ENCODE measurements at regions not wholly inside any gene's neighbourhood (a gene's known extent, or its start where the extent isn't known, plus 50 kb on each side); places are given as distances from the start of the nearest gene placed in this dataset.

DNA sequence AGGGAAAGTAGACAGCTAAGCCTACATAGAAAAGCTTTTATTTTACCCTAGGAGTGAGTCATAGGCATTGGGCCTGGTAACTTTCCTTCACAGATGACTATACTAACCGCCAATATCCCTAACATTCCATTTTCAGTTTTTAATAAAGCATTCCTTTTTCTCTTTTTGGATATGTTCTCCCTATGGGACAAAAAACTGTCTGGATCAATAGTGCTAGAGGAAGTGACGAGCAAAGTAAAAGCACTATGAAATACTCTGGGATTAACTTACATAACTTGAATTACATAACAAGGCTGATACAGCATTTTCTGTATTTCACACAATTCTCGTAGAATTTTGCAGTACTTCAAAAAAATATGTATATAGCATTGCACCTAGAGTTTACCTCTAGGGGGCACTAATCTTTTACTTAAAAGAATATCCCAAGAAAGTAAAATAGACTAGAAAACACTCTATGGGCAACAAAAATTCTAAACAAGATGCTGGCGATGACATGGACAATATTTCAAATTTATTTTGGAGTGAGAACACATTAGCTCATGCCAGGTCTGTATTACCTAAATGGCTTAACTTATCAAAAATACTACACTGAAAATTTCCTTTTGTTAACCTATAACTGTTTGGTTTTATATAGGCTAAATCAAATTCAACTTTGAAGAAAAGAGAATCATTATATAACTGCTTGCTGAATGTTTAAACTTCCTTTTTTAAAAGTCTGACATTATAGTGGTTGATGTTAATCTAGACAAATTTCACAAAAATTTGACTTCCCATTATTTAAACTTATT is 66.3 kb upstream of the DST start:
- DNase-seq: peak; percentile 69

DNA sequence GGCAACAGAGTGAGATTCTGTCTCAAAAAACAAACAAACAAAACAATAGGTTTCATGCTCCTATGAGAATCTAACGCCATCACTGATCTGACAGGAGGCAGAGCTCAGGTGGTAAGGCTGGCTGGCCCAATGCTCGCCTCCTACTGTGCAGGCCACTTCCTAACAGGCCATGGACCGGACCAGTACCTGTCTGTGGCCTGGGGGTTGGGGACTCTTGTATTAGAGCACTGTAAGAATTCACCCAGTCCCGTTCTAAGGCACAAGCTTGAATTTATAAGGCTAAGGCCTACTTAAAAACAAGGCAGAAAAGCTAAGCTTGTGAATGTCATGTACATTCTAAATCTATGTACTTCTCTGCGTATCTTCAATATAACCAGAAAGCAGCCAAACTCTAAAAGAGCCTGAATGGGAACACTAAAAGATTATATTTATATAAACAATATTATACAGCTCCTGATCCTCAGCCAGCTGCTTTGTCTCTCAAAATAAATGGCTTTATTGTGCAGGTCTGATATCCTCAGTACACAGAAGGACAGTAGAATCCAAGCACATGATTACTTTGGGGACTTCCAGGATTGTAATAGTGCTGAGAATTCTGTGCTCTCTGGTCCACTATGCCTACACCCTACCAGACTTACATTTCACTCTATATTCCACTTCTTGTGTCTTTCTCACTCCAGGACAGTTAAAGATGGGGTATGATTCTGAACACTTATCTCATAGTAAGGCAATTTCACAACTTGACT is 64.5 kb upstream of the DST start:
- DNase-seq: no peak

DNA sequence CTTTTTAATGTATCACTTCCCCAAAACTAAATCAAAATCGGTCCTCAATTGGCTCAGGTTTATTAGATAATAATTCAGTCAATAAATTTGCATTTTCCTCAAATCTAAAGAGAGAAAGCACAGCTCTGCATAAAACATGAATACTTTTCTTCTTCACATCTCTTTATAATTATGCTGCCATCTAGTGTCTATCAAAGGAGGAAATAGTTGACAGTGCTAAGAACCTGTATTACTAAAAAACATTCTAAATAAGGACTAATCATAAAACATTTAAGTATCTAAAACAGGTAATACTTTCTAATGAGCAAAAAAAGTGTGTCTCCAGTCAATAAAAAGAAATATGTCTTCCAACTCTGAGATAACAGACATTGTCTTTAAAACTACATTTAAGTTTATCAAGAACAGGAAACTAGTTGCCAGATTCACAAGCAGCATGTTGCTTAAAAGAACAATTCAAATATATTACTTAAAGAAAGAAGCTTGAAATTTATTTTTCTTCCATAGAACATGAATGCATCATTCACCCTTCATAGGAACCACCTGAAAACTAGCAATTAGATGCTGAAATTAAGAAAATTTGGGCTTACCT is 56.5 kb upstream of the DST start:
- DNase-seq: peak; percentile 35

DNA sequence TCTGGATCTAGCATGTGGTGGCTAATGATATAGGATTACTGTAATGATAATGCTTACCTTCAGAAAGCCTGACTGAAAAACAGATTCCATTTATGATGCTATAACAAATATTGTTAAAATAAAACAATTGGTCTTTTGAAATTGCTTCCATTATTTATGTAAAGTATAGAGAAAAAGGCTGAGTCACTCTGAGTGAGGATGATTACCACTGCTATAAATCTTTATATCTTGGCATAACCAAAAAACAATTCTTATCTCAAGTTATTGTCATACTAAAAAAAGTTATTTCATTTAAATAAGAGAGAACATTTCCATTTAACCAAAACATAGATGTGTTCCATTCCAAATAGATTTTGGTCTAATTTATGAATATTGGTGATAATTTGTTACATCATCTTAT is 53.0 kb upstream of the DST start:
- DNase-seq: no peak

DNA sequence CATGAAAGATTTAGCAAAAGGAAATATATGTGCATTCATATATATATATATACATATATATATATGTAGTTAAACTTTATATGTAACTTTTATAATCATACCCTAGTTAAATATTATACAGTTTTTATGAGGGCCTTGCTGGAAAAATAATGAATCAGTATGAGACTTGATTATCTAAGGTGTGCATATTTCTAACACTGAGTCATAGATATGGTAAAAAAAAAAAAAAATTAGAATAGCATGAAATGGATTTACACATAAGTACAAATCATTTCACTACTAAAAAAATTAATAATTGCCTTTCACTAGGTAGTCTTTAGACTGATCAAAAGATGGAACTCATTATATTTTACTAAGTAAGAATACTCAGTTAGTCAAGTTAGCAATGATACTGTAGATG is 51.3 kb upstream of the DST start:
- no peak for DNase-seq

DNA sequence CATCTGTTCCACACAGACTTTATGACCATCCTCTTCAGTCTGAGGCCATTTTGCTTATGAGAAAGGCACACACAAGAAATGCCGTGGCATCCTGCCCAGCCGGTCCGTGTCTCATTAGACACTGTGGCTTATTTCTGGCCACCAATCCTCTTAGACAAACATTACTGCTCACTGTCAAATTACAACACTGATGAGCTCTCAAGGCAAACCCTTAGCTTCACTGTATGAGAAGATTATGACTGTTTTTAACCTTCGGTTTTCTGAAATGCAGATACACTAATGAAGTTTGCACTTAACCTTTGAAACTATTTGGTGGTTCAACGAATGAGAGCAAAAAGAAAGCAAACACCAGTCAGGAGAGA is 50.5 kb upstream of the DST start:
- peak; percentile 88 for DNase-seq

DNA sequence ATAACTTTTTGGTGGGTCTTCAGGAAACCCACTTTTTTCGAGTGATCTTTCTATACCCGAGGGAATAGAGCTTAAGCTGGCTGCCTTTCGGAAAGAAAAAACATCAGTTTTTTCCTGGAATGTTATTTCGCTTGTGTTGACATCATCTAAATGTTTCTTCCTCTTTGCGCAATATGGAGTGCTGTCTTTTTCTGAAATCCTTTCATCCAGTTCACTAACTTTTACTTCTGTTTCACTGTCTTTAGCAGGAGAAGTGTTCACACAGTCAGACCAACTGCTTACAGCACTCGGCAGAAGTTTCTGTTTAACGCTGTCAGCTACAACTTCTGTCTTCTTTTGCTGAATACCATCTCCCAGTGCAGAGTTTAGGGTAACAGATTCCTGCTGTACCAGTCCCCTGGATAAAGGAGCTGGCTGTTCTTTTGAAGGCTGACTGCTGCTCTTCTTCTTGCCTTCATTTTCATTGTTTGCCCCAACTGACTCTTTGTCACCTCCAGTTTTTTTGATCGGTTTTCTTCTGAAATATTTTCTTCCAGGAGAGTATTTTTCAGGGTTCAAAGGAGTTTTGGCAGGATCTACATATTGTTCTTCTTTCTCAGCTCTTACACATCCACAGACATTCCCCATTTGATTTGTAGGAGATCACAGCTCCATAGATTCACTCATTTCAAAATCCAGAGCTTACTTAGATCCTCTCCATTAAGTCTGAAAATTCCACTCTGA is 50.0 kb upstream of the DST start:
- DNase-seq: peak; percentile 66
